Vagina (tissue), 2 donors: ENCODE measurements at regions not wholly inside any gene's neighbourhood (a gene's known extent, or its start where the extent isn't known, plus 50 kb on each side); places are given as distances from the start of the nearest gene placed in this dataset.
A peak's percentile ranks its signal among the peaks of the same experiment; 100 is the strongest.

ENCODE experiments used
- DNase-seq, 2 donors: peaks; one replicate each; pipeline ENCODE4 v3.0.0-alpha.2; 2017; ENCODE audit errors: extremely low spot score in 2 of 2
- H3K27ac ChIP-seq: fragments of 200-600 bp; sonication (generic); one replicate; pipeline ENCODE4 v1.5.1; 2019
- H3K27me3 ChIP-seq: fragments of 200-600 bp; sonication (generic); one replicate; pipeline ENCODE4 v1.5.1; 2019
- H3K36me3 ChIP-seq, 2 donors: fragments of 200-600 bp; sonication (generic); one replicate each; pipeline ENCODE4 v1.5.1; 2017 to 2019
- H3K4me1 ChIP-seq: fragments of 200-600 bp; sonication (generic); one replicate; pipeline ENCODE4 v1.5.1; 2019
- H3K4me3 ChIP-seq, 2 donors: fragments of 200-600 bp; sonication (generic); 1 replicate in 1 of 2; 2 replicates in 1 of 2; pipeline ENCODE4 v1.5.1; 2016 to 2019
- H3K9me3 ChIP-seq: fragments of 200-600 bp; sonication (generic); one replicate; pipeline ENCODE4 v1.5.1; 2019
- POLR2A ChIP-seq, 2 donors: fragments of 450-650 bp; IDR thresholded peaks; one replicate each; pipeline ENCODE4 v1.6.1; 2017; ENCODE audit warnings: antibody characterized with exemption in 2 of 2, mild to moderate bottlenecking in 2 of 2, moderate library complexity in 2 of 2
- POLR2AphosphoS5 ChIP-seq, 2 donors: sonication (generic); formaldehyde crosslinking; IDR thresholded peaks; one replicate each; pipeline ENCODE4 v1.9.0; 2017; ENCODE audit warnings: antibody characterized with exemption in 2 of 2, mild to moderate bottlenecking in 2 of 2, low read depth in 1 of 2; ENCODE audit not compliant: insufficient read depth in 1 of 2
- intact Hi-C: fragments of 100-400 bp; cut with DNase I; formaldehyde crosslinking; loops from one replicate; pipeline ENCODE4 v1.15.1; 2023
- TF ChIP-seq, protein P1 (sequence below), 3 experiments: fragments of 450-650 bp in 2 of 3; fragments of 200-600 bp in 1 of 3; sonication (generic) in 1 of 3; IDR thresholded peaks; one replicate each; pipeline ENCODE4 v1.5.1; 2017 to 2019; ENCODE audit warnings: antibody characterized with exemption in 3 of 3, mild to moderate bottlenecking in 2 of 3, moderate library complexity in 2 of 3

DNA sequence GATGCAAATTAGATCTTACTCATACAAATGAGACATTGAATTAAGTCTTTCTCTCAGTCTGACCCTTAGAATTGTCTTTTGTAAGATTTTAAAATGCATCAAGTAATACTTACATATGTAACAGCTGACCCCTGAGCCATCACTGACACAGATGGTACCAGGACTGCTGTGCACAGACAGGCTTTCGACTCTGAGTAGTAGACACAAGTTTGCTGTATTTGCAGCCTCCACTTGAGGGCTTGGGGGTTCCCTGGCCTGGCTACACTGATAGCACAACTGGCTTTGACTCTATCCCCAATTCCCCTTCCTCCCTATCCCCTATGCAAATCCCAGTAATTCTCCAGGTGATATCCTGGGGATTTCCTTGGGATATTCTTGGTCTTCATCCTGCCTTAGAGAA is 200.7 kb downstream of the RPIA start:
- H3K27ac ChIP-seq, result no peak overlapping the region
- no peak overlapping the region for H3K4me3 ChIP-seq
- H3K36me3 ChIP-seq, result no peaks in the 10 kb centered on the region
- TF ChIP-seq POLR2A (IDR thresholded peaks at IDR 0.05), result no peak
- TF ChIP-seq, protein P1, sequence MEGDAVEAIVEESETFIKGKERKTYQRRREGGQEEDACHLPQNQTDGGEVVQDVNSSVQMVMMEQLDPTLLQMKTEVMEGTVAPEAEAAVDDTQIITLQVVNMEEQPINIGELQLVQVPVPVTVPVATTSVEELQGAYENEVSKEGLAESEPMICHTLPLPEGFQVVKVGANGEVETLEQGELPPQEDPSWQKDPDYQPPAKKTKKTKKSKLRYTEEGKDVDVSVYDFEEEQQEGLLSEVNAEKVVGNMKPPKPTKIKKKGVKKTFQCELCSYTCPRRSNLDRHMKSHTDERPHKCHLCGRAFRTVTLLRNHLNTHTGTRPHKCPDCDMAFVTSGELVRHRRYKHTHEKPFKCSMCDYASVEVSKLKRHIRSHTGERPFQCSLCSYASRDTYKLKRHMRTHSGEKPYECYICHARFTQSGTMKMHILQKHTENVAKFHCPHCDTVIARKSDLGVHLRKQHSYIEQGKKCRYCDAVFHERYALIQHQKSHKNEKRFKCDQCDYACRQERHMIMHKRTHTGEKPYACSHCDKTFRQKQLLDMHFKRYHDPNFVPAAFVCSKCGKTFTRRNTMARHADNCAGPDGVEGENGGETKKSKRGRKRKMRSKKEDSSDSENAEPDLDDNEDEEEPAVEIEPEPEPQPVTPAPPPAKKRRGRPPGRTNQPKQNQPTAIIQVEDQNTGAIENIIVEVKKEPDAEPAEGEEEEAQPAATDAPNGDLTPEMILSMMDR (IDR thresholded peaks at IDR 0.05), result no peak
- TF ChIP-seq POLR2AphosphoS5 (IDR thresholded peaks at IDR 0.05; ENCODE audit: insufficient read depth in 1 of 2, low read depth in 1 of 2), result no peak
- H3K4me1 ChIP-seq, result no peaks in the 10 kb centered on the region
- no peak for DNase-seq
- H3K9me3 ChIP-seq, result no peaks in the 10 kb centered on the region
- no peaks in the 10 kb centered on the region for H3K27me3 ChIP-seq
- intact Hi-C loops, result no loop called here

DNA sequence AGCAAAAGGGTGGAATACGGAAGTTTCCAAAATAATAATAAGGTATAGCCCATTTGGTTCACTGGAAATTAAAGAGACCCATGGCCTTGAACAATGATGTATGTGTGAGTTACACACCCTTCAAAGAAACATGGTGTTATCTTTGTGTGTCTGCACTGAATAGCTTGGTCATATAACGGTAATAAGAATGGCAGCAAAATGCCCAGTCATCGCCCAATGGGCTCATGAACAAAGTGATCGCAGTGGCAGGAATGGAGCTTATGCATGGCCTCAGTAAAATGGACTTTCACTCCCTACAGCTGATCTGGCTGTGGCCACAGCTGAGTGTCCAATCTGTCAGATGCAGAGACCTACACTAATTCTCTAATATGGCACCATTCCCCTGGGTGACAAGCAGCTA is 201.3 kb downstream of the RPIA start:
- no peak overlapping the region for H3K4me3 ChIP-seq
- H3K9me3 ChIP-seq, result no peaks in the 10 kb centered on the region
- no peaks in the 10 kb centered on the region for H3K27me3 ChIP-seq
- DNase-seq, result no peak
- no peak overlapping the region for H3K27ac ChIP-seq
- intact Hi-C loops, result no loop called here
- no peaks in the 10 kb centered on the region for H3K36me3 ChIP-seq
- no peaks in the 10 kb centered on the region for H3K4me1 ChIP-seq
- no peak for TF ChIP-seq POLR2AphosphoS5 (IDR thresholded peaks at IDR 0.05; ENCODE audit: insufficient read depth in 1 of 2, low read depth in 1 of 2)
- TF ChIP-seq, protein P1 (IDR thresholded peaks at IDR 0.05), result no peak
- no peak for TF ChIP-seq POLR2A (IDR thresholded peaks at IDR 0.05)

DNA sequence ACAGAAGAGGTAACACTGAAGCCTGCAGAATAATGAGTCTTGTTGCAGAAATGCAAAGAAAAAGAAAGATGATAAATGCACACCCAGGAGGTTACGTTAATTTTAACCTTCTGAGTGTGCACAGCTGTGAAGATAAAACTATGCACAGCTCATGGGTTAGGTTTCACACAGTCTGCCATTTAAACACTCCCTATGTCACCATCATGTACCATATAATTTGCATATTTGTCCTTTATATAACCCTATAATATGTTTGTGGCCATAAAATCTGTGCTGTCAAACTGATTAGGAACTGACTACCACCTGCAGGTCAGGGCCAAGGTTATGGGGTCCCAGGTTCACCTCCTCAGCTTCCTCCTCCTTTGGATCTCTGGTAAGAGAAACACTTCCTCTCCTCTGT is 205.5 kb downstream of the RPIA start:
- no peak overlapping the region for H3K27ac ChIP-seq
- no peaks in the 10 kb centered on the region for H3K4me1 ChIP-seq
- no peak overlapping the region for H3K4me3 ChIP-seq
- H3K9me3 ChIP-seq, result no peaks in the 10 kb centered on the region
- H3K36me3 ChIP-seq, result no peaks in the 10 kb centered on the region
- H3K27me3 ChIP-seq, result no peaks in the 10 kb centered on the region
- TF ChIP-seq POLR2A (IDR thresholded peaks at IDR 0.05), result no peak
- TF ChIP-seq, protein P1 (IDR thresholded peaks at IDR 0.05), result no peak
- no peak for TF ChIP-seq POLR2AphosphoS5 (IDR thresholded peaks at IDR 0.05; ENCODE audit: insufficient read depth in 1 of 2, low read depth in 1 of 2)
- intact Hi-C loops, result no loop called here
- no peak for DNase-seq

DNA sequence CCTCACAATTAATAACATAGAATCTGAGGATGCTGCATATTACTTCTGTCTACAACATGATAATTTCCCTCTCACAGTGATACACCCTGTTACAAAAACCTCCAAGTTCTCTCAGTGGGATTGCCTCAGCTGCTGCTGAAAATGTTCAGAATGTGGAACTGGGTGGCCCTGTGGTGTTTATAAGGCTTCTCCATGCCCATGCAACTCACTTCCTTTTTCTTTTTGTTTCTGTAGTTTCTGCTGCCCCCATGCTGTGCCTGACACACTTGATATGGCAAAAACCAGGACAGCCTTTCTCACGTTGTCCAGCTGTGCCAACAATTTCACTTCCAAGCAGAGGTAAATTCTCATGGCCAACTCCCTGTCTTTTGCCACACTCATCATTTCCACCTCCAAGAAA is 206.2 kb downstream of the RPIA start:
- H3K27me3 ChIP-seq, result no peaks in the 10 kb centered on the region
- H3K9me3 ChIP-seq, result no peaks in the 10 kb centered on the region
- no peak overlapping the region for H3K27ac ChIP-seq
- intact Hi-C loops, result no loop called here
- H3K36me3 ChIP-seq, result no peaks in the 10 kb centered on the region
- H3K4me3 ChIP-seq, result no peak overlapping the region
- DNase-seq, result no peak
- H3K4me1 ChIP-seq, result no peaks in the 10 kb centered on the region
- TF ChIP-seq POLR2AphosphoS5 (IDR thresholded peaks at IDR 0.05; ENCODE audit: insufficient read depth in 1 of 2, low read depth in 1 of 2) (no peak), POLR2A (IDR thresholded peaks at IDR 0.05) (no peak)
- TF ChIP-seq, protein P1 (IDR thresholded peaks at IDR 0.05), result no peak

DNA sequence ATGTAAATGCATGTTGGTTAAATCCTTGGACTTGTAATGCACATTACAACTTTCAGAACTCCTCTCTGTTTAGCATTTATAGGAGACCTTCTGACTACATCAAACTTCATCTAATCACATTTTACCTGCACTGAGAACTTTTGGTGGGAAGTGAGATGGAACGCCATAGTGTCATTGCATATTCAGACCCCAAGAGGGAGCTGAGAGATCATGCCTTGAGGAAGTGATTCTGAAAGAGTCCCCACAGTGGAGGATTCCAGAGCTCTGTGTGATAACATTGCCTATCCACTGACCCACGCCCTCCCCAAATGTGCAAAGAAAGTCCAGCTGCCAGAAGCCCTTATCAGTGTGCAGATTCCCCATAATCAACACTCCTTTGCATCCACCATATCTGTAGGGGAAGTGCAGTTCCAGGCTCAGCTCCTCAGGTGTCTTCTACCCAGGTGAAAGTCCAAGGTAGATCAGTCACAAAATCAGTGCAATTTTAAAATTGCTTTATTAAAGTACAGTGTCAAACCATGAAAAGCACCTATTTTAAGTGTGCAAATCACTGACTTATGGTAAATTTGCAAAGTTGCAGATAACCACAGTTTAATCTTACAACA is 212.4 kb downstream of the RPIA start:
- no peaks in the 10 kb centered on the region for H3K4me1 ChIP-seq
- no peaks in the 10 kb centered on the region for H3K9me3 ChIP-seq
- H3K27me3 ChIP-seq, result no peaks in the 10 kb centered on the region
- no peak overlapping the region for H3K27ac ChIP-seq
- intact Hi-C loops, result no loop called here
- no peak overlapping the region for H3K4me3 ChIP-seq
- TF ChIP-seq, protein P1 (IDR thresholded peaks at IDR 0.05), result peak; percentile 9 to 29 (median 13)
- no peak for TF ChIP-seq POLR2A (IDR thresholded peaks at IDR 0.05)
- no peak for TF ChIP-seq POLR2AphosphoS5 (IDR thresholded peaks at IDR 0.05; ENCODE audit: insufficient read depth in 1 of 2, low read depth in 1 of 2)
- no peak for DNase-seq
- H3K36me3 ChIP-seq, result no peaks in the 10 kb centered on the region
